ENCODE measurements at regions not wholly inside any gene's neighbourhood (a gene's known extent, or its start where the extent isn't known, plus 50 kb on each side); places are given as distances from the start of the nearest gene placed in this dataset.
"Not testable (repeated sequence)": the region's sequence is repeated elsewhere in the genome, so short reads cannot be mapped to it uniquely, and the experiment has no call there.

- intact Hi-C loops (cut with DNase I); DNase-seq (ENCODE audit: low spot score); ATAC-seq: not testable (repeated sequence)
Observed at GRCh38 chr7:91394757-91395156, 130.5 kb downstream of the FZD1 start.

GRCh38 chr7:91395313-91395712, 131.1 kb downstream of the FZD1 start:
- DNase-seq (ENCODE audit: low spot score); ATAC-seq; intact Hi-C loops (cut with DNase I): not testable (repeated sequence)

GRCh38 chr7:91397096-91397495, 132.9 kb downstream of the FZD1 start:
- ATAC-seq (no peak), DNase-seq (ENCODE audit: low spot score) (no peak)
- intact Hi-C loops (cut with DNase I): no loop called here

GRCh38 chr7:91397612-91398011, 133.4 kb downstream of the FZD1 start:
- no peak for DNase-seq (ENCODE audit: low spot score)
- intact Hi-C loops (cut with DNase I): no loop called here
- no peak for ATAC-seq

GRCh38 chr7:91398341-91398740, 134.1 kb downstream of the FZD1 start:
- ATAC-seq (no peak), DNase-seq (ENCODE audit: low spot score) (no peak)
- intact Hi-C loops (cut with DNase I): no loop called here

- intact Hi-C loops (cut with DNase I): no loop called here
- ATAC-seq (no peak), DNase-seq (ENCODE audit: low spot score) (no peak)
Observed at GRCh38 chr7:91405092-91405788, 141.0 kb downstream of the FZD1 start.

GRCh38 chr7:91405873-91406272, 141.6 kb downstream of the FZD1 start:
- ATAC-seq; intact Hi-C loops (cut with DNase I); DNase-seq (ENCODE audit: low spot score): not testable (repeated sequence)

GRCh38 chr7:91407942-91408341, 143.7 kb downstream of the FZD1 start:
- ATAC-seq (peak; percentile 93), DNase-seq (ENCODE audit: low spot score) (no peak)
- intact Hi-C loops (cut with DNase I): no loop called here

- intact Hi-C loops (cut with DNase I): no loop called here
- no peak for DNase-seq (ENCODE audit: low spot score)
- ATAC-seq: peak; percentile 86
Observed at GRCh38 chr7:91408388-91409154, 144.3 kb downstream of the FZD1 start.

- intact Hi-C loops (cut with DNase I): no loop called here
- DNase-seq (ENCODE audit: low spot score) (no peak), ATAC-seq (no peak)
Observed at GRCh38 chr7:91411060-91411459, 146.8 kb downstream of the FZD1 start.

GRCh38 chr7:91412298-91412697, 148.1 kb downstream of the FZD1 start:
- no peak for DNase-seq (ENCODE audit: low spot score)
- ATAC-seq: no peak
- intact Hi-C loops (cut with DNase I): no loop called here

- ATAC-seq (no peak), DNase-seq (ENCODE audit: low spot score) (no peak)
- intact Hi-C loops (cut with DNase I): no loop called here
Observed at GRCh38 chr7:91414734-91415133, 150.5 kb downstream of the FZD1 start.

GRCh38 chr7:91416155-91416865, 152.1 kb downstream of the FZD1 start:
- no peak for ATAC-seq
- no peak for DNase-seq (ENCODE audit: low spot score)
- intact Hi-C loops (cut with DNase I): no loop called here

- ATAC-seq: no peak
- intact Hi-C loops (cut with DNase I): loop anchor here (5.0 kb wide), 1 partner anchor 1153 kb away; no protein-coding TSS in a partner anchor
- no peak for DNase-seq (ENCODE audit: low spot score)
Observed at GRCh38 chr7:91420606-91421005, 156.4 kb downstream of the FZD1 start.

- DNase-seq (ENCODE audit: low spot score): no peak
- intact Hi-C loops (cut with DNase I): loop anchor here (5.0 kb wide), 1 partner anchor 1154 kb away; no protein-coding TSS in a partner anchor
- ATAC-seq: no peak
Observed at GRCh38 chr7:91421018-91421417, 156.8 kb downstream of the FZD1 start.

GRCh38 chr7:91424371-91424770, 160.1 kb downstream of the FZD1 start:
- DNase-seq (ENCODE audit: low spot score) (no peak), ATAC-seq (peak; percentile 28)
- intact Hi-C loops (cut with DNase I): loop anchor here (5.0 kb wide), 1 partner anchor 1157 kb away; no protein-coding TSS in a partner anchor

- intact Hi-C loops (cut with DNase I): no loop called here
- ATAC-seq (no peak), DNase-seq (ENCODE audit: low spot score) (no peak)
Observed at GRCh38 chr7:91425149-91425548, 160.9 kb downstream of the FZD1 start.

- no peak for DNase-seq (ENCODE audit: low spot score)
- intact Hi-C loops (cut with DNase I): no loop called here
- ATAC-seq: no peak
Observed at GRCh38 chr7:91427051-91427450, 162.8 kb downstream of the FZD1 start.

- ATAC-seq: no peak
- intact Hi-C loops (cut with DNase I): no loop called here
- DNase-seq (ENCODE audit: low spot score): no peak
Observed at GRCh38 chr7:91431601-91432000, 167.4 kb downstream of the FZD1 start.

GRCh38 chr7:91434836-91435235, 170.6 kb downstream of the FZD1 start:
- intact Hi-C loops (cut with DNase I): no loop called here
- peak; percentile 80 for ATAC-seq
- DNase-seq (ENCODE audit: low spot score): no peak
